Kidney epithelial cell (primary cell): ENCODE measurements at regions not wholly inside any gene's neighbourhood (a gene's known extent, or its start where the extent isn't known, plus 50 kb on each side); places are given as distances from the start of the nearest gene placed in this dataset.

Source experiments
- DNase-seq: peaks from one replicate; pipeline ENCODE4 v3.0.0-alpha.2; 2010; ENCODE audit warnings: low read depth
- H3K27me3 ChIP-seq: 2 replicates; pipeline ENCODE4 v1.6.0; 2011; ENCODE audit warnings: low read length; ENCODE audit not compliant: control insufficient read depth, insufficient read depth
- H3K36me3 ChIP-seq: 2 replicates; pipeline ENCODE4 v1.5.1; 2011; ENCODE audit warnings: low read length; ENCODE audit not compliant: control insufficient read depth, insufficient read depth
- H3K4me3 ChIP-seq: 2 replicates; pipeline ENCODE4 v1.5.1; 2011; ENCODE audit warnings: low read depth, mild to moderate bottlenecking, control low read depth, low read length
- CTCF ChIP-seq: IDR thresholded peaks from 2 replicates; pipeline ENCODE4 v1.5.1; 2011; ENCODE audit warnings: mild to moderate bottlenecking, moderate library complexity, low read length, control low read depth, inconsistent platforms; ENCODE audit not compliant: insufficient read depth, poor library complexity, severe bottlenecking

GRCh38 chr4:3831529-3832150 lies 65.5 kb downstream of the ADRA2C start:
- H3K27me3 ChIP-seq: peaks cover 4% of the 10 kb centered on the region
- H3K36me3 ChIP-seq: no peaks in the 10 kb centered on the region
- no peak overlapping the region for H3K4me3 ChIP-seq
- DNase-seq: no peak
- TF ChIP-seq CTCF: no peak

GRCh38 chr4:3832536-3833220 lies 66.5 kb downstream of the ADRA2C start:
- DNase-seq: no peak
- Histone ChIP-seq H3K27me3 (peaks cover 4% of the 10 kb centered on the region), H3K36me3 (no peaks in the 10 kb centered on the region), H3K4me3 (no peak overlapping the region)
- no peak for TF ChIP-seq CTCF

GRCh38 chr4:3833326-3833989 lies 67.3 kb downstream of the ADRA2C start:
- H3K27me3 ChIP-seq: peaks cover 4% of the 10 kb centered on the region
- TF ChIP-seq CTCF: no peak
- no peak for DNase-seq

GRCh38 chr4:3834186-3834662 lies 68.0 kb downstream of the ADRA2C start:
- H3K4me3 ChIP-seq: no peak overlapping the region
- no peak for TF ChIP-seq CTCF
- DNase-seq: no peak
- H3K36me3 ChIP-seq: no peaks in the 10 kb centered on the region
- H3K27me3 ChIP-seq: peaks cover 4% of the 10 kb centered on the region

More at GRCh38 chr4:3833326-3833989, 67.3 kb downstream of the ADRA2C start:
- no peaks in the 10 kb centered on the region for H3K36me3 ChIP-seq
- no peak overlapping the region for H3K4me3 ChIP-seq

- Histone ChIP-seq H3K27me3 (peaks cover 4% of the 10 kb centered on the region), H3K36me3 (no peaks in the 10 kb centered on the region), H3K4me3 (no peak overlapping the region)
- no peak for TF ChIP-seq CTCF
- no peak for DNase-seq
These were observed 68.7 kb downstream of the ADRA2C start for GRCh38 chr4:3834663-3835521.
